Loucy (cell line): ENCODE measurements at regions not wholly inside any gene's neighbourhood (a gene's known extent, or its start where the extent isn't known, plus 50 kb on each side); places are given as distances from the start of the nearest gene placed in this dataset.

Experiments
- H2AFZ ChIP-seq: fragments of 200-600 bp; sonication (generic); 2 replicates; pipeline ENCODE4 v1.6.0; 2016; ENCODE audit warnings: antibody characterized with exemption, mild to moderate bottlenecking, low read length, moderate library complexity
- H3F3A ChIP-seq: fragments of 200-600 bp; 2 replicates; pipeline ENCODE4 v1.6.0; 2016; ENCODE audit warnings: antibody characterized with exemption, low read depth, mild to moderate bottlenecking
- H3K27me3 ChIP-seq: fragments of 200-600 bp; sonication (generic); 2 replicates; pipeline ENCODE4 v1.6.1; 2014; ENCODE audit warnings: low read length, mild to moderate bottlenecking; ENCODE audit not compliant: insufficient read depth, poor library complexity, severe bottlenecking
- H3K36me3 ChIP-seq: fragments of 200-600 bp; sonication (generic); 2 replicates; pipeline ENCODE4 v1.6.1; 2016; ENCODE audit warnings: low read length; ENCODE audit not compliant: insufficient read depth
- H3K4me1 ChIP-seq: fragments of 200-600 bp; sonication (generic); 2 replicates; pipeline ENCODE4 v1.5.1; 2014; ENCODE audit warnings: low read length, mild to moderate bottlenecking; ENCODE audit not compliant: insufficient read depth, poor library complexity, severe bottlenecking
- H3K4me2 ChIP-seq: fragments of 200-600 bp; sonication (generic); 2 replicates; pipeline ENCODE4 v1.6.0; 2014; ENCODE audit warnings: antibody characterized with exemption, low read length, low read depth, mild to moderate bottlenecking; ENCODE audit not compliant: poor library complexity, severe bottlenecking
- H3K4me3 ChIP-seq: fragments of 200-600 bp; sonication (generic); 2 replicates; pipeline ENCODE4 v1.5.1; 2014; ENCODE audit warnings: low read length, mild to moderate bottlenecking, mixed read lengths; ENCODE audit not compliant: poor library complexity, severe bottlenecking
- H3K79me2 ChIP-seq: fragments of 200-600 bp; sonication (generic); 2 replicates; pipeline ENCODE4 v1.6.1; 2014; ENCODE audit warnings: low read length; ENCODE audit not compliant: insufficient read depth
- H3K9ac ChIP-seq: fragments of 200-600 bp; sonication (generic); 2 replicates; pipeline ENCODE4 v1.6.0; 2014; ENCODE audit warnings: mild to moderate bottlenecking, low read depth, low read length, moderate library complexity; ENCODE audit not compliant: poor library complexity, severe bottlenecking
- H3K9me2 ChIP-seq: fragments of 200-600 bp; sonication (generic); replicated peaks from 2 replicates; pipeline ENCODE4 v1.6.1; 2016; ENCODE audit warnings: low read depth, low read length, mixed read lengths
- H3K9me3 ChIP-seq: fragments of 200-600 bp; sonication (generic); 2 replicates; pipeline ENCODE4 v1.6.1; 2014; ENCODE audit warnings: mild to moderate bottlenecking, antibody characterized with exemption, low read length, low read depth; ENCODE audit not compliant: insufficient read depth
- H4K20me1 ChIP-seq: fragments of 200-600 bp; sonication (generic); 2 replicates; pipeline ENCODE4 v1.6.0; 2014; ENCODE audit warnings: antibody characterized with exemption, low read length, mild to moderate bottlenecking; ENCODE audit not compliant: insufficient read depth, poor library complexity, severe bottlenecking
- EZH2phosphoT487 ChIP-seq: fragments of 200-600 bp; IDR thresholded peaks from 2 replicates; pipeline ENCODE4 v1.6.1; 2018; ENCODE audit warnings: antibody characterized with exemption, mild to moderate bottlenecking, moderate library complexity, borderline replicate concordance
- TF ChIP-seq, protein P1 (sequence below): fragments of 200-600 bp; sonication (generic); conservative IDR thresholded peaks from 2 replicates; pipeline ENCODE4 v1.5.1; 2014; ENCODE audit warnings: mild to moderate bottlenecking, antibody characterized with exemption, low read length

DNA sequence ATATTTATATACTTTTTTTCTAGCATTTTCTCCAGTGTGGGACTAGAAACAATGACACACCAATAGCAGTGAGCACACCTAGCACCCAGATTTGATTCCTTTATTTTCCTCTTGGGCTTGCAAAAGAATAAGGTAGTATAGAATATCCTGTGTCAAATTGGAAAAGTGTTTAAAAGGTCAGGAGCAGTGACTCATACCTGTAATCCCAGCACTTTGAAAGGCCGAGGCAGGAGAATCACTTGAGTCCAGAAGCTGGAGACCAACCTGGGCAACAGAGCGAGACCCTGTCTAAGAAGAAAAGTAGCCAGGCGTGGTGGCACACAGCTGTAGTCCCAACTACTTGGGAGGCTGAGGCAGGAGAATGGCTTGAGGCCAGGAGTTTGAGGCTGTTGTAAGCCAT lies 53.8 kb upstream of the SGPP1 start:
- TF ChIP-seq EZH2phosphoT487, result no peak
- TF ChIP-seq, protein P1, sequence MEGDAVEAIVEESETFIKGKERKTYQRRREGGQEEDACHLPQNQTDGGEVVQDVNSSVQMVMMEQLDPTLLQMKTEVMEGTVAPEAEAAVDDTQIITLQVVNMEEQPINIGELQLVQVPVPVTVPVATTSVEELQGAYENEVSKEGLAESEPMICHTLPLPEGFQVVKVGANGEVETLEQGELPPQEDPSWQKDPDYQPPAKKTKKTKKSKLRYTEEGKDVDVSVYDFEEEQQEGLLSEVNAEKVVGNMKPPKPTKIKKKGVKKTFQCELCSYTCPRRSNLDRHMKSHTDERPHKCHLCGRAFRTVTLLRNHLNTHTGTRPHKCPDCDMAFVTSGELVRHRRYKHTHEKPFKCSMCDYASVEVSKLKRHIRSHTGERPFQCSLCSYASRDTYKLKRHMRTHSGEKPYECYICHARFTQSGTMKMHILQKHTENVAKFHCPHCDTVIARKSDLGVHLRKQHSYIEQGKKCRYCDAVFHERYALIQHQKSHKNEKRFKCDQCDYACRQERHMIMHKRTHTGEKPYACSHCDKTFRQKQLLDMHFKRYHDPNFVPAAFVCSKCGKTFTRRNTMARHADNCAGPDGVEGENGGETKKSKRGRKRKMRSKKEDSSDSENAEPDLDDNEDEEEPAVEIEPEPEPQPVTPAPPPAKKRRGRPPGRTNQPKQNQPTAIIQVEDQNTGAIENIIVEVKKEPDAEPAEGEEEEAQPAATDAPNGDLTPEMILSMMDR, result no peak
- no peak overlapping the region for H3K4me3 ChIP-seq
- H3K79me2 ChIP-seq, result no peaks in the 10 kb centered on the region
- no peaks in the 10 kb centered on the region for H3K9me2 ChIP-seq
- no peaks in the 10 kb centered on the region for H3F3A ChIP-seq
- H3K9ac ChIP-seq, result no peak overlapping the region
- H3K36me3 ChIP-seq, result no peaks in the 10 kb centered on the region
- no peak overlapping the region for H2AFZ ChIP-seq
- H3K27me3 ChIP-seq, result no peaks in the 10 kb centered on the region
- H3K4me2 ChIP-seq, result no peak overlapping the region
- H4K20me1 ChIP-seq, result no peaks in the 10 kb centered on the region
- H3K4me1 ChIP-seq, result no peaks in the 10 kb centered on the region
- no peaks in the 10 kb centered on the region for H3K9me3 ChIP-seq

DNA sequence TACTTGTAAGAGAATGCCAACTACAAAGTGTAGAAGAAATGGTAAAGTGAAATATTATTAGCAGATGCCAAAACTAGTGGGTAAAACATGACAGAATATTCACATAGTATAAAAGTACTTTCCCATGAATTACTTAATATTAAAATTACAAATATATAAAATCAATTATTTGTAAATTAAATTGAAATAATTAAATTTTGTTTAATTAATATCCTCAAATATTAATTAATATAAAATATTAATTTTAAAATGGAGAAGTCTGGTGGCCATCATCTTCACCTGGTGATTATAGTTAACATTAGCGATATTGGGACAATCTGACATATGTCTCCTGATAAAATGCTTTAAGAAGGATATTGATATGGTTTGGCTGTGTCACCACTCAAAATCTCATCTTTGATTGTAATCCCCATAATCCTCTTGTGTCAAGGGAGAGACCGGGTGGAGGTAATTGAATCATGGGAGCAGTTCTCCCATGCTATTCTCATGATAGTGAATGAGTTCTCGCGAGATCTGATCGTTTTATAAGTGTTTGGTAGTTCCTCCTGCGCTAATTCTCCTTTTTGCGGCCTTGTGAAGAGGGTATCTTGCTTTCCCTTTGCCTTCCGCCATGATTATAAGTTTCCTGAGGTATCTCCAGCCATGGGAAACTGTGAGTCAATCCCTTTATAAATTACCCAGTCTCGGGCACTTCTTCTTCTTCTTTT lies 55.0 kb upstream of the SGPP1 start:
- no peak overlapping the region for H2AFZ ChIP-seq
- no peak overlapping the region for H3K4me2 ChIP-seq
- no peaks in the 10 kb centered on the region for H3K79me2 ChIP-seq
- no peaks in the 10 kb centered on the region for H3K27me3 ChIP-seq
- no peaks in the 10 kb centered on the region for H4K20me1 ChIP-seq
- no peaks in the 10 kb centered on the region for H3K9me2 ChIP-seq
- H3K9ac ChIP-seq, result no peak overlapping the region
- no peaks in the 10 kb centered on the region for H3F3A ChIP-seq
- H3K4me1 ChIP-seq, result no peaks in the 10 kb centered on the region
- TF ChIP-seq EZH2phosphoT487, result no peak
- TF ChIP-seq, protein P1, result no peak
- no peak overlapping the region for H3K4me3 ChIP-seq
- no peaks in the 10 kb centered on the region for H3K9me3 ChIP-seq
- no peaks in the 10 kb centered on the region for H3K36me3 ChIP-seq

DNA sequence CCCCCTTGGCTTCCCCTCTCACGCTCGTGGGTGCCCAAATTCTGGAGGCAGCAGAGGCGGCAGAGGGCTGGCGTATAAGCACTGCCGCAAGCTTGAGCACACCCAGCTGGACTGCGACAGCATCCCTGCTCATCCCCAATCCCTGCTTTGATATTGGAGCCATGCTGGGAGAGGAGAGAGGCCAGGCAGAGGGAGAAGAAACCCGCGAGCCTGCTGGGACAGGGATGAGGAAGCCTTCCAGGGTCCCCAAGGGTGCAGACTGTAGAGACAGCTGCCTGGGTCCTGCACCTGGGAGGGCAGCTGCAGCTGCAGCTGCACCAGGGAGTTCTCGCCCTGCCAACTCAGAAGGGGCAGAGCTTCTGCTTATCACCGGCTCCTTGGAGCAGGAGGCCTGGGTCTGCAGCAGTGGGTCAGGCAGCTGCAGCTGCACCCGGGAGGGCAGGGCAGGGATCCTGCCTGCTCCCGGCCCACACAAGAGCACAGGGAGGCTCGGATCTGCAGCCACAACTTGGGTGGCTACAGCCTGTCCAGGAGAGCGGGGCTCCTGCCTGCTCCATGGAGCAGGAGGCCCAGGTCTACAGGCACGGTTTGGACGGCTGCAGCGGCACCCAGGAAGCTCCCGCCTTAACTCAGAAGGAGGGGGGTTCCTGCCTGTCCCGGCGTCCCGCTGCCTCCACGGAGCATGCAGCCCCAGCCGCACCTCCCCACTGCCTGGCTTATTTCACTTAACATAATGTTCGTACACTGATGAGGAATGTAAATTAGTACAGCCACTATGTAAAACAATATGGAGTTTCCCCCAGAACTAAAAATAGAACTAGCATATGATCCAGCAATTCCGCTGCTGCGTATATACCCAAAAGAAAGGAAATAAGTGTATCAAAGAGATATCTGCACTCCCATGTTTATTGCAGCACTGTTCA lies 60.4 kb upstream of the SGPP1 start:
- H3K27me3 ChIP-seq, result no peaks in the 10 kb centered on the region
- H3K4me3 ChIP-seq, result no peak overlapping the region
- H3K4me2 ChIP-seq, result no peak overlapping the region
- no peaks in the 10 kb centered on the region for H3K9me2 ChIP-seq
- H3F3A ChIP-seq, result no peaks in the 10 kb centered on the region
- no peaks in the 10 kb centered on the region for H3K79me2 ChIP-seq
- TF ChIP-seq, protein P1, result no peak
- no peak for TF ChIP-seq EZH2phosphoT487
- H3K9ac ChIP-seq, result no peak overlapping the region
- no peaks in the 10 kb centered on the region for H3K4me1 ChIP-seq
- no peaks in the 10 kb centered on the region for H3K36me3 ChIP-seq
- H2AFZ ChIP-seq, result no peak overlapping the region
- no peaks in the 10 kb centered on the region for H4K20me1 ChIP-seq
- H3K9me3 ChIP-seq, result no peaks in the 10 kb centered on the region
